ENCODE measurements at regions not wholly inside any gene's neighbourhood (a gene's known extent, or its start where the extent isn't known, plus 50 kb on each side); places are given as distances from the start of the nearest gene placed in this dataset.

GRCh38 chr1:172875892-172876291 is 174.8 kb downstream of the TNFSF18 start:
- Histone ChIP-seq H3F3A (ENCODE audit: control insufficient read depth, insufficient read depth) (no peaks in the 10 kb centered on the region), H3K9me3 (ENCODE audit: control insufficient read depth, insufficient read depth, low read length) (no peaks in the 10 kb centered on the region), H3K4me1 (ENCODE audit: control insufficient read depth, low read length) (no peaks in the 10 kb centered on the region), H3K27me3 (ENCODE audit: control insufficient read depth, low read length) (no peaks in the 10 kb centered on the region), H3K9me2 (replicated peaks; ENCODE audit: control insufficient read depth, low read length) (no peaks in the 10 kb centered on the region), H4K20me1 (ENCODE audit: control insufficient read depth, insufficient read depth, low read depth, low read length) (no peaks in the 10 kb centered on the region), H3K36me3 (ENCODE audit: control insufficient read depth, low read length) (no peaks in the 10 kb centered on the region), H3K79me2 (ENCODE audit: control insufficient read depth, low read length) (no peaks in the 10 kb centered on the region), H3K4me2 (ENCODE audit: low read length) (no peak overlapping the region), H3K27ac (ENCODE audit: low read depth, low read length) (no peak overlapping the region), H3K4me3 (ENCODE audit: low read length) (no peak overlapping the region)
- no peak for TF ChIP-seq CTCF (IDR thresholded peaks at IDR 0.05; ENCODE audit: low read depth, low read length, poor library complexity, severe bottlenecking)

GRCh38 chr1:172882385-172882784 is 168.4 kb downstream of the TNFSF18 start:
- TF ChIP-seq CTCF (IDR thresholded peaks at IDR 0.05; ENCODE audit: low read depth, low read length, poor library complexity, severe bottlenecking) (no peak), EZH2phosphoT487 (IDR thresholded peaks at IDR 0.05; ENCODE audit: borderline replicate concordance, low read length) (no peak)
- H3K4me3 ChIP-seq (ENCODE audit: low read length) = no peak overlapping the region
- H3K4me2 ChIP-seq (ENCODE audit: low read length) = no peak overlapping the region
- no peaks in the 10 kb centered on the region for H4K20me1 ChIP-seq (ENCODE audit: control insufficient read depth, insufficient read depth, low read depth, low read length)
- H3F3A ChIP-seq (ENCODE audit: control insufficient read depth, insufficient read depth) = no peaks in the 10 kb centered on the region
- H3K36me3 ChIP-seq (ENCODE audit: control insufficient read depth, low read length) = no peaks in the 10 kb centered on the region
- H3K4me1 ChIP-seq (ENCODE audit: control insufficient read depth, low read length) = no peaks in the 10 kb centered on the region
- no peaks in the 10 kb centered on the region for H3K9me2 ChIP-seq (replicated peaks; ENCODE audit: control insufficient read depth, low read length)
- H3K79me2 ChIP-seq (ENCODE audit: control insufficient read depth, low read length) = no peaks in the 10 kb centered on the region
- H3K27ac ChIP-seq (ENCODE audit: low read depth, low read length) = no peak overlapping the region
- 0 out of 2 replicates have a peak, but pooled peaks cover 2% of the 10 kb centered on the region for H3K27me3 ChIP-seq (ENCODE audit: control insufficient read depth, low read length)
- no peaks in the 10 kb centered on the region for H3K9me3 ChIP-seq (ENCODE audit: control insufficient read depth, insufficient read depth, low read length)

- no peaks in the 10 kb centered on the region for H3K9me3 ChIP-seq (ENCODE audit: control insufficient read depth, insufficient read depth, low read length)
- no peaks in the 10 kb centered on the region for H3K4me1 ChIP-seq (ENCODE audit: control insufficient read depth, low read length)
- H3K9me2 ChIP-seq (replicated peaks; ENCODE audit: control insufficient read depth, low read length) = no peaks in the 10 kb centered on the region
- H3K4me3 ChIP-seq (ENCODE audit: low read length) = no peak overlapping the region
- H3F3A ChIP-seq (ENCODE audit: control insufficient read depth, insufficient read depth) = no peaks in the 10 kb centered on the region
- TF ChIP-seq CTCF (IDR thresholded peaks at IDR 0.05; ENCODE audit: low read depth, low read length, poor library complexity, severe bottlenecking) (no peak), EZH2phosphoT487 (IDR thresholded peaks at IDR 0.05; ENCODE audit: borderline replicate concordance, low read length) (no peak)
- no peaks in the 10 kb centered on the region for H3K36me3 ChIP-seq (ENCODE audit: control insufficient read depth, low read length)
- no peak overlapping the region for H3K27ac ChIP-seq (ENCODE audit: low read depth, low read length)
- H3K27me3 ChIP-seq (ENCODE audit: control insufficient read depth, low read length) = 0 out of 2 replicates have a peak, but pooled peaks cover 2% of the 10 kb centered on the region
- no peak overlapping the region for H3K4me2 ChIP-seq (ENCODE audit: low read length)
- H4K20me1 ChIP-seq (ENCODE audit: control insufficient read depth, insufficient read depth, low read depth, low read length) = no peaks in the 10 kb centered on the region
- no peaks in the 10 kb centered on the region for H3K79me2 ChIP-seq (ENCODE audit: control insufficient read depth, low read length)
Measured at GRCh38 chr1:172882791-172883386, 167.9 kb downstream of the TNFSF18 start.
